Rectal smooth muscle tissue (tissue), 1 donor: ENCODE measurements at regions not wholly inside any gene's neighbourhood (a gene's known extent, or its start where the extent isn't known, plus 50 kb on each side); places are given as distances from the start of the nearest gene placed in this dataset.

Experiments used
- H3K27ac ChIP-seq: one replicate; pipeline ENCODE4 v1.7.0; 2013; ENCODE audit warnings: low read depth, low read length, inconsistent platforms
- H3K27me3 ChIP-seq: one replicate; pipeline ENCODE4 v1.7.0; 2013; ENCODE audit warnings: low read length; ENCODE audit not compliant: control insufficient read depth, insufficient read depth
- H3K36me3 ChIP-seq: one replicate; pipeline ENCODE4 v1.7.0; 2013; ENCODE audit warnings: low read length; ENCODE audit not compliant: control insufficient read depth, insufficient read depth
- H3K4me1 ChIP-seq: one replicate; pipeline ENCODE4 v1.7.0; 2013; ENCODE audit warnings: low read length; ENCODE audit not compliant: control insufficient read depth, insufficient read depth
- H3K4me3 ChIP-seq: one replicate; pipeline ENCODE4 v1.7.0; 2013; ENCODE audit warnings: low read length
- H3K9ac ChIP-seq: one replicate; pipeline ENCODE4 v1.7.0; 2013; ENCODE audit warnings: low read length

DNA sequence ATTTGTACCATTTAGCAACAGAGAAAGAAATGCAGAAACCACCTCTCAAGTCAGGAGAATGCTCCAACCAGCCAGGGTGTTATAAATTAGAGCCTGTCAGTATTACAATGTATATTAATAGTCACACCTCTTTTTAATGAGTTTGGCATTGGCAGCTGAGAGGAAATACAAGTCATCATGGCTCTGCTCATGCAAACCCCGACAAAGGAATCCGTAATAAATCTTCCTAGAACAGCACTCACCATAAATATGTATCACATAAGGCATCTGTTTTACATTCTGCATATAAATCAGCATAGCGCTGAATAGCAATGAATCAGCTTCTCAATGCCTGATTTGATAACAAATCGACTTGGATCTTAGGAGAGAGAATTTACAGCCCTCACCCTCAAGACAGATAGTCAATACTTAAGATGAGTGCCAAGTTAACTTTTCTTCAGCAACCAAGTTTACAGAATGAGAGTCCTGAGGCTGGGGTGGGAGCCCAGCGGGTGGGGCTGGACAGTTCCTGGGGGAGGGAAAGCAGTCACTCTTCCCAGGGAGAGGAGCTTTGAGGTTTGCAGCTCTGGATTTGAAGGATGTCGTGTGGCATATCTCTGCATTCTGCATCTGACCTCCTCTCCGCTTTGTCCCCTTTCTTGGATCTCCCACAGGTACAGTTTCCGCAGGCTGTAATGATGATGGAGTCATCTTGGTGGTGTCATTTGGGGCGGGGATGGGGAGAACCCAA is 1034.4 kb upstream of the NR2F2 start:
- H3K4me1 ChIP-seq: peaks cover 7% of the 10 kb centered on the region
- no peaks in the 10 kb centered on the region for H3K27me3 ChIP-seq
- H3K9ac ChIP-seq: no peak overlapping the region
- no peaks in the 10 kb centered on the region for H3K36me3 ChIP-seq
- no peak overlapping the region for H3K4me3 ChIP-seq
- no peak overlapping the region for H3K27ac ChIP-seq

- no peaks in the 10 kb centered on the region for H3K36me3 ChIP-seq
- H3K9ac ChIP-seq: no peak overlapping the region
- H3K27me3 ChIP-seq: no peaks in the 10 kb centered on the region
- peaks cover 7% of the 10 kb centered on the region for H3K4me1 ChIP-seq
- no peak overlapping the region for H3K4me3 ChIP-seq
- H3K27ac ChIP-seq: no peak overlapping the region
These were observed 1033.9 kb upstream of the NR2F2 start for GRCh38 chr15:95296643-95297042.

GRCh38 chr15:95298729-95299128 is 1031.8 kb upstream of the NR2F2 start:
- Histone ChIP-seq H3K36me3 (no peaks in the 10 kb centered on the region), H3K27ac (no peak overlapping the region), H3K4me3 (no peak overlapping the region), H3K4me1 (peaks cover 9% of the 10 kb centered on the region), H3K27me3 (no peaks in the 10 kb centered on the region), H3K9ac (no peak overlapping the region)

DNA sequence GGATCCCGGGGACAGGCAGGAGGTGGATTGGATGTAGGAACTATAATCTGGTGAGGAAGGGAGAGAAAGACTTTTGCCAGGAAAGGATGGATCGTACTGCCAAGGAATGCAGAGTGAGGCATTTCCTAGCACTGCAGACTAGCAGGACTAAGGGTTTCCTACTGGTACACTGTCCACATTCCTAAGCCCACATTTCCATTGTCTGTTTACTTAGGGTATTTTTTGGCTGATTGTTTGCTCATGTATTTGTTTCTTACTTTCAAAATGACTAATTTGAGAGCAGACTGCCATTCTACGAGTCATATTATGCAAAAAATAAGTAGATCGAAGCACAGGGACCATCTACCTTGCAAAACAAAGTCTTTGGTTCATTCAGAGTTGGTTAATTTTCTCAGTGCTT is 1029.5 kb upstream of the NR2F2 start:
- Histone ChIP-seq H3K4me1 (peaks cover 4% of the 10 kb centered on the region), H3K36me3 (no peaks in the 10 kb centered on the region), H3K27ac (no peak overlapping the region), H3K4me3 (no peak overlapping the region), H3K9ac (no peak overlapping the region), H3K27me3 (no peaks in the 10 kb centered on the region)

DNA sequence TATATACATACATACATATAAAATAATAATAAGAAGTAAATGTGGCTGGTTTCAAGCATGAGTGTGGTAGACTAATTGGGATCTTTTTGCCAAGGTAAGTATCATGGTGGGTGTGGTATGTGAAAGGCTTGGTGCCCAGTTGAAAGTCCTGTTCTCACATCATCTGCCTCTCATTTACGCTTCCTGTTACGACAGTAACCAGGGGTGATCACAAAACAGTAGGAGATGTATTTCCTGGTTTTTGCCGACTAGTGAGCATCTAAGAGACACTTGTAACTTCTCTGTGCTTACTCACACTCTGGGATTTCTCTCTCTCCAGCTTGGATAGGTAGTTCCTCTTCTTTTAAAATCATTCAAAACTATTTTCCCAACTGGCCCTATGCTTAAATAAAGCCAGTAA is 1028.3 kb upstream of the NR2F2 start:
- H3K4me1 ChIP-seq: peaks cover 2% of the 10 kb centered on the region
- no peaks in the 10 kb centered on the region for H3K36me3 ChIP-seq
- H3K27me3 ChIP-seq: no peaks in the 10 kb centered on the region
- H3K9ac ChIP-seq: no peak overlapping the region
- no peak overlapping the region for H3K4me3 ChIP-seq
- H3K27ac ChIP-seq: no peak overlapping the region

DNA sequence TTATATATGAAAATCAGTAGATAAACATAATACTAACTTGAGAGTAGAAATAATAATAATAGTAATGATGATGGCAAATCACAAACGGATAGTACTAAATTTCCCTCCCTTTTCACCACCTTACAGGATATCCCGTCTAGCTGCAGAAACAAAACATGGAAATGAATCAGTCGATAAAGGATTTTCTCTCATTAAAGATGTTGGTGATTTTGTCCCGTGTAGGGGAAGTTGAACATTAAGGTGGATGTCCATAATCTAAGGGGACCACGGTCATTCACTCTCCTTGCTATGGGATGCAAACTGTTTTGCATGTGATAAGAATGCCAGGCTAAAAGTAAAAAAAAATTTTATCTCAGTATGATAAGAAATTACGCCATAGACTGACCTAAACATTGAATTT is 1027.7 kb upstream of the NR2F2 start:
- Histone ChIP-seq H3K9ac (no peak overlapping the region), H3K4me3 (no peak overlapping the region), H3K4me1 (peaks cover 2% of the 10 kb centered on the region), H3K27ac (no peak overlapping the region), H3K27me3 (no peaks in the 10 kb centered on the region), H3K36me3 (no peaks in the 10 kb centered on the region)

GRCh38 chr15:95303713-95304112 is 1026.8 kb upstream of the NR2F2 start:
- H3K4me3 ChIP-seq: no peak overlapping the region
- peaks cover 2% of the 10 kb centered on the region for H3K4me1 ChIP-seq
- peak overlapping the region; percentile 51 for H3K27ac ChIP-seq
- no peaks in the 10 kb centered on the region for H3K27me3 ChIP-seq
- H3K36me3 ChIP-seq: no peaks in the 10 kb centered on the region
- no peak overlapping the region for H3K9ac ChIP-seq

- Histone ChIP-seq H3K27ac (peak overlapping the region; percentile 51), H3K36me3 (no peaks in the 10 kb centered on the region), H3K9ac (no peak overlapping the region), H3K27me3 (no peaks in the 10 kb centered on the region), H3K4me3 (no peak overlapping the region), H3K4me1 (peaks cover 2% of the 10 kb centered on the region)
These were observed 1026.2 kb upstream of the NR2F2 start for GRCh38 chr15:95304151-95304946.

DNA sequence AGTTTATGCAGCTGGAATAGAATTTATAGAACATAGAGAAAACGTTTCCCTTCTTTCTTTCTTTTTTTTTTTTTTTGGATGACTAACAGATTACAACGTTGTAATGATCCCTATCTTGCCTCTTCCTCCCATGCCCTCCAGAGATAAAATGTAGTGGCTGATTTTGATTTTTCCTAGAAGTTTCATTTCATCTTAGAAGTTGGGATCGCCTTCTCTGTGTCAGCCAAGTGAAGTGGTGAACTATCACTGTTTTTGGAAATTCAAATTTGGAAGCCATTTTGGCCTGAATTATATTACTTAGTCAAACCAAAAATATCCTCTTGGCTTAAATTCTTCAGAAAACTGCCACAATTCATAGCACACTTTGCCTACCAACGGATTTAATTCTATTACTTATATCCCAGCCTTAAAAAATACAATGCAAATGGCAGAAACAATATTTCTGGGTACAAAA is 1025.5 kb upstream of the NR2F2 start:
- Histone ChIP-seq H3K9ac (no peak overlapping the region), H3K4me1 (peaks cover 2% of the 10 kb centered on the region), H3K27me3 (no peaks in the 10 kb centered on the region), H3K4me3 (no peak overlapping the region), H3K36me3 (no peaks in the 10 kb centered on the region), H3K27ac (peak overlapping the region; percentile 40)

DNA sequence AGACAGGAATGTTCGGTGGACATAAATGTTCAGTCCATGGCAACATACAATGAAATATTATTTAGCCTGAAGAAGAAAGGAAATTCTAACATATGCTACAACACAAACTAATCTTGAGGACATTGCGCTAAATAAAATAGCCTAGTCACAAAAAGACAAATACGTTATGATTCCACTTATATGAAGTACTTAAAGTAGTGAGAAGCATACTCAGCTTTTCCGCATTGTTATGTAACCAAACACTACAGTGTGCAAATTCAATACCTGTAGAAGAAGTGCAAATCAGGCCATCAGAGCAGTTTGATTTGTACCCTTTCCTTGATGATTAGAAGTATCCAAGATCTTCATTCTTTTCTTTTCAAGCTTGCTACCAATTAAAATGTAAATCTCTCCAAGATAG is 1023.4 kb upstream of the NR2F2 start:
- H3K4me1 ChIP-seq: peaks cover 2% of the 10 kb centered on the region
- no peaks in the 10 kb centered on the region for H3K27me3 ChIP-seq
- no peak overlapping the region for H3K4me3 ChIP-seq
- H3K27ac ChIP-seq: no peak overlapping the region
- no peak overlapping the region for H3K9ac ChIP-seq
- no peaks in the 10 kb centered on the region for H3K36me3 ChIP-seq

DNA sequence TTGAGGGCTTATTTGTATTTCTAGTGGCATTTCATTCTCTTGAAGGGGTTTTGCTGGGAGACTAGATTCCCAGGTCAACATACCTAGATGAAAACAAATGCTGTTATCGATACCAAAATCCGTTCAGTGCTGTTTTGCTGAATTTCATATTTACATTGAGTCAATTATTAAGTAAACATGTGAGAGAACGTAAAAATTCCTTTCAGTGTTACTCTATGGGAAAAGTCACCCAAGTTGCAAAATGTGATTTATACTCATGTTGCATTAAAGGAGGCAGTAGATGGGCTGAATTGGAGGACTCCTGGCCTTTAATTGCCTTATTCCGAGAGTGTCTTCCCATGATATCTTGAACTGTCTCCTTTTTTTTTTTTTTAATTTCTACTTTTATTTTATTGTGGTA is 1011.3 kb upstream of the NR2F2 start:
- Histone ChIP-seq H3K4me1 (no peaks in the 10 kb centered on the region), H3K9ac (no peak overlapping the region), H3K4me3 (no peak overlapping the region), H3K27me3 (no peaks in the 10 kb centered on the region), H3K27ac (no peak overlapping the region), H3K36me3 (no peaks in the 10 kb centered on the region)

GRCh38 chr15:95323796-95324195 is 1006.7 kb upstream of the NR2F2 start:
- H3K4me3 ChIP-seq: no peak overlapping the region
- no peaks in the 10 kb centered on the region for H3K36me3 ChIP-seq
- no peaks in the 10 kb centered on the region for H3K27me3 ChIP-seq
- no peak overlapping the region for H3K27ac ChIP-seq
- H3K9ac ChIP-seq: no peak overlapping the region
- H3K4me1 ChIP-seq: no peaks in the 10 kb centered on the region

- H3K27ac ChIP-seq: no peak overlapping the region
- no peaks in the 10 kb centered on the region for H3K4me1 ChIP-seq
- no peak overlapping the region for H3K9ac ChIP-seq
- H3K36me3 ChIP-seq: no peaks in the 10 kb centered on the region
- no peaks in the 10 kb centered on the region for H3K27me3 ChIP-seq
- H3K4me3 ChIP-seq: no peak overlapping the region
These were observed 1005.8 kb upstream of the NR2F2 start for GRCh38 chr15:95324656-95325055.
